ENCODE measurements at regions not wholly inside any gene's neighbourhood (a gene's known extent, or its start where the extent isn't known, plus 50 kb on each side); places are given as distances from the start of the nearest gene placed in this dataset.

DNA sequence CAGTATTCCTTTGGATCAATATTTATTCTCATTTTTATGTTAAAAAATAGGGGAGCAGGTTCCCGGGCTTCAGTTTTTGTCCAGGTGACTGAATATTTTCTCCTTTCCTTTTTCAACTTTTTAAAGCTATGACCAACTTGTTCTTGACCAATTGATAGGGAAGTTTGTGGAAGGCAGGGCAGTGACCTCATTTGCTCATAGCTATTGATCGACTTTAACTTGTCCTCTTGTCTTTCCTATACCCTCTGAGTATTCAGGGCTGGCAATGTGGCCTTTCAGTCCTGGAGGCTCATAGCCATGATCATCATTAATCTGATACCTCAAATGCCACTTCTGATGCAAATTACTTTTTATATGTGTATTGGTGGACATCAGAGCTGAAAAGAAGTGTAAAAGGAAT is 448.8 kb downstream of the KIF16B start:
- no peak for TF ChIP-seq TEAD4 (IDR thresholded peaks at IDR 0.05)
- TF ChIP-seq MAX (IDR thresholded peaks at IDR 0.05) = no peak
- no peak for TF ChIP-seq ZBTB7A (IDR thresholded peaks at IDR 0.05; ENCODE audit: low read depth)
- TF ChIP-seq EGR1 (IDR thresholded peaks at IDR 0.05) = no peak
- TF ChIP-seq YY1 (IDR thresholded peaks at IDR 0.05; ENCODE audit: low read depth) = no peak
- no peak for TF ChIP-seq CREB1 (IDR thresholded peaks at IDR 0.05; ENCODE audit: low read depth)
- no peak for TF ChIP-seq CEBPB (IDR thresholded peaks at IDR 0.05)
- no peak for TF ChIP-seq EP300 (IDR thresholded peaks at IDR 0.05; ENCODE audit: borderline replicate concordance)
- no peak for TF ChIP-seq USF1 (IDR thresholded peaks at IDR 0.05)
- TF ChIP-seq, protein P1, sequence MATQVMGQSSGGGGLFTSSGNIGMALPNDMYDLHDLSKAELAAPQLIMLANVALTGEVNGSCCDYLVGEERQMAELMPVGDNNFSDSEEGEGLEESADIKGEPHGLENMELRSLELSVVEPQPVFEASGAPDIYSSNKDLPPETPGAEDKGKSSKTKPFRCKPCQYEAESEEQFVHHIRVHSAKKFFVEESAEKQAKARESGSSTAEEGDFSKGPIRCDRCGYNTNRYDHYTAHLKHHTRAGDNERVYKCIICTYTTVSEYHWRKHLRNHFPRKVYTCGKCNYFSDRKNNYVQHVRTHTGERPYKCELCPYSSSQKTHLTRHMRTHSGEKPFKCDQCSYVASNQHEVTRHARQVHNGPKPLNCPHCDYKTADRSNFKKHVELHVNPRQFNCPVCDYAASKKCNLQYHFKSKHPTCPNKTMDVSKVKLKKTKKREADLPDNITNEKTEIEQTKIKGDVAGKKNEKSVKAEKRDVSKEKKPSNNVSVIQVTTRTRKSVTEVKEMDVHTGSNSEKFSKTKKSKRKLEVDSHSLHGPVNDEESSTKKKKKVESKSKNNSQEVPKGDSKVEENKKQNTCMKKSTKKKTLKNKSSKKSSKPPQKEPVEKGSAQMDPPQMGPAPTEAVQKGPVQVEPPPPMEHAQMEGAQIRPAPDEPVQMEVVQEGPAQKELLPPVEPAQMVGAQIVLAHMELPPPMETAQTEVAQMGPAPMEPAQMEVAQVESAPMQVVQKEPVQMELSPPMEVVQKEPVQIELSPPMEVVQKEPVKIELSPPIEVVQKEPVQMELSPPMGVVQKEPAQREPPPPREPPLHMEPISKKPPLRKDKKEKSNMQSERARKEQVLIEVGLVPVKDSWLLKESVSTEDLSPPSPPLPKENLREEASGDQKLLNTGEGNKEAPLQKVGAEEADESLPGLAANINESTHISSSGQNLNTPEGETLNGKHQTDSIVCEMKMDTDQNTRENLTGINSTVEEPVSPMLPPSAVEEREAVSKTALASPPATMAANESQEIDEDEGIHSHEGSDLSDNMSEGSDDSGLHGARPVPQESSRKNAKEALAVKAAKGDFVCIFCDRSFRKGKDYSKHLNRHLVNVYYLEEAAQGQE (IDR thresholded peaks at IDR 0.05; ENCODE audit: low read depth) = no peak
- TF ChIP-seq FOXM1 (IDR thresholded peaks at IDR 0.05; ENCODE audit: borderline replicate concordance, low read depth) = no peak
- TF ChIP-seq TCF12 (IDR thresholded peaks at IDR 0.05; ENCODE audit: low read depth) = no peak
- no peak for TF ChIP-seq TAF1 (IDR thresholded peaks at IDR 0.05; ENCODE audit: low read depth)
- TF ChIP-seq RAD21 (IDR thresholded peaks at IDR 0.05; ENCODE audit: low read depth) = no peak
- no peak for TF ChIP-seq NFIC (IDR thresholded peaks at IDR 0.05)

GRCh38 chr20:16123623-16124022 is 449.6 kb downstream of the KIF16B start:
- TF ChIP-seq TAF1 (IDR thresholded peaks at IDR 0.05; ENCODE audit: low read depth) (no peak), FOXM1 (IDR thresholded peaks at IDR 0.05; ENCODE audit: borderline replicate concordance, low read depth) (no peak), TCF12 (IDR thresholded peaks at IDR 0.05; ENCODE audit: low read depth) (no peak), MAX (IDR thresholded peaks at IDR 0.05) (no peak), CREB1 (IDR thresholded peaks at IDR 0.05; ENCODE audit: low read depth) (no peak), ZBTB7A (IDR thresholded peaks at IDR 0.05; ENCODE audit: low read depth) (no peak), USF1 (IDR thresholded peaks at IDR 0.05) (no peak), YY1 (IDR thresholded peaks at IDR 0.05; ENCODE audit: low read depth) (no peak), RAD21 (IDR thresholded peaks at IDR 0.05; ENCODE audit: low read depth) (no peak), EGR1 (IDR thresholded peaks at IDR 0.05) (no peak), EP300 (IDR thresholded peaks at IDR 0.05; ENCODE audit: borderline replicate concordance) (no peak), CEBPB (IDR thresholded peaks at IDR 0.05) (no peak), TEAD4 (IDR thresholded peaks at IDR 0.05) (no peak), NFIC (IDR thresholded peaks at IDR 0.05) (no peak)
- TF ChIP-seq, protein P1 (IDR thresholded peaks at IDR 0.05; ENCODE audit: low read depth) = no peak

- TF ChIP-seq ZBTB7A (IDR thresholded peaks at IDR 0.05; ENCODE audit: low read depth) (no peak), USF1 (IDR thresholded peaks at IDR 0.05) (no peak), NFIC (IDR thresholded peaks at IDR 0.05) (no peak), MAX (IDR thresholded peaks at IDR 0.05) (no peak), TCF12 (IDR thresholded peaks at IDR 0.05; ENCODE audit: low read depth) (no peak), YY1 (IDR thresholded peaks at IDR 0.05; ENCODE audit: low read depth) (no peak), FOXM1 (IDR thresholded peaks at IDR 0.05; ENCODE audit: borderline replicate concordance, low read depth) (no peak), CREB1 (IDR thresholded peaks at IDR 0.05; ENCODE audit: low read depth) (no peak), CEBPB (IDR thresholded peaks at IDR 0.05) (no peak), EGR1 (IDR thresholded peaks at IDR 0.05) (no peak), TAF1 (IDR thresholded peaks at IDR 0.05; ENCODE audit: low read depth) (no peak), TEAD4 (IDR thresholded peaks at IDR 0.05) (no peak)
- TF ChIP-seq, protein P1 (IDR thresholded peaks at IDR 0.05; ENCODE audit: low read depth) = no peak
Observed at GRCh38 chr20:16119909-16120308, 453.3 kb downstream of the KIF16B start.
